ENCODE measurements at regions not wholly inside any gene's neighbourhood (a gene's known extent, or its start where the extent isn't known, plus 50 kb on each side); places are given as distances from the start of the nearest gene placed in this dataset.

- TF ChIP-seq POLR2A (IDR thresholded peaks at IDR 0.05; ENCODE audit: low read depth, low read length) (no peak), POLR2AphosphoS5 (IDR thresholded peaks at IDR 0.05; ENCODE audit: low read depth, low read length) (no peak)
Measured at GRCh38 chr1:29744684-29745490, 508.6 kb downstream of the PTPRU start.
